ENCODE measurements at regions not wholly inside any gene's neighbourhood (a gene's known extent, or its start where the extent isn't known, plus 50 kb on each side); places are given as distances from the start of the nearest gene placed in this dataset.

- Histone ChIP-seq H3K4me3 (ENCODE audit: low read depth, low read length) (no peak overlapping the region), H3K9ac (ENCODE audit: low read length) (no peak overlapping the region), H3K4me1 (ENCODE audit: control insufficient read depth, insufficient read depth, low read length) (peaks cover 9% of the 10 kb centered on the region), H3K9me3 (ENCODE audit: control insufficient read depth, insufficient read depth, low read depth, low read length) (no peaks in the 10 kb centered on the region), H3K27me3 (ENCODE audit: control insufficient read depth, insufficient read depth, low read length) (no peaks in the 10 kb centered on the region; the same call in 1 of the 2 replicates), H3K27ac (ENCODE audit: low read depth, low read length) (no peak overlapping the region), H3K36me3 (ENCODE audit: control insufficient read depth, insufficient read depth, low read length) (no peaks in the 10 kb centered on the region)
Measured at GRCh38 chrX:134747006-134747405, 50.0 kb downstream of the PABIR2 start.

DNA sequence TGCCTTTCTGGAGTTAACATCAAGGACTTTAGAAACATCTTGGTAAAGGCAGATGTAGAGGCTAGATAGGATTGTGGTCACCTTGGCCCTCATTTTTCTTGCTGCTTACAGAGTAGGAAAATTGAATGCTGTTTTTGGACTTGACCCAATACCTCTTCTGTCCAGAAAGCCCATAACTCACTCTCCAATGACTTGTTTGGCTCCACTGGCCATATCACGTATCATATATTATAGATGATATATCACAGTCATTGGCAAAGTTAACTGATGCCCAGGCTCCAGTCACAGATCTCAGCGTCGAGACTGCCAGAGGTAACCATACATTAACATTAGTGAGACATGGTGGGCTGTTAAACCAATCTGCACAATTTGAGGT lies 50.6 kb downstream of the PABIR2 start:
- H3K4me1 ChIP-seq (ENCODE audit: control insufficient read depth, insufficient read depth, low read length) = peaks cover 9% of the 10 kb centered on the region
- H3K27ac ChIP-seq (ENCODE audit: low read depth, low read length) = no peak overlapping the region
- no peak overlapping the region for H3K4me3 ChIP-seq (ENCODE audit: low read depth, low read length)
- H3K36me3 ChIP-seq (ENCODE audit: control insufficient read depth, insufficient read depth, low read length) = no peaks in the 10 kb centered on the region
- no peaks in the 10 kb centered on the region; the same call in 1 of the 2 replicates for H3K27me3 ChIP-seq (ENCODE audit: control insufficient read depth, insufficient read depth, low read length)
- H3K9ac ChIP-seq (ENCODE audit: low read length) = no peak overlapping the region
- no peaks in the 10 kb centered on the region for H3K9me3 ChIP-seq (ENCODE audit: control insufficient read depth, insufficient read depth, low read depth, low read length)

- no peak overlapping the region for H3K9ac ChIP-seq (ENCODE audit: low read length)
Measured at GRCh38 chrX:134745636-134746409, 51.2 kb downstream of the PABIR2 start.

DNA sequence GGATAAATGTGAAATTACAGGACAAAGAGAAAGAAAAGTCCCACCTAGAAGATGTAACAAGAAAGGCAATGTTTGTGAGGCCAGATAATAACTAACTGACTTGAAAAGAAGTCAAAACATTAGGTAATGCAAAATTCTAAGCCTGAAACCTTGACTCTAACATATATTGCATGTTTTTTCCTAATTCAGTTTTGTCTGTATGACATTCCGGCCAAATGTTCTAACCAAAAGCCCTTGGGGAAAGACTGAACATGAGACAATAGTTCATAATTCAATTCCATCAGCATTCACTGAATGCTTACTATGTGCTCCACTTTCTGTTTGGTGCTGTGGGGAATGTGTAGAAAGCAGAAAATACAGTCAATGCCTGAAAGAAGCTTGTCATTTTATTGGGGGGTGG lies 53.9 kb downstream of the PABIR2 start:
- H3K9me3 ChIP-seq (ENCODE audit: control insufficient read depth, insufficient read depth, low read depth, low read length) = peaks cover 4% of the 10 kb centered on the region; the same call in 1 of the 2 replicates
- H3K4me3 ChIP-seq (ENCODE audit: low read depth, low read length) = no peak overlapping the region
- no peak overlapping the region for H3K9ac ChIP-seq (ENCODE audit: low read length)
- no peak overlapping the region for H3K27ac ChIP-seq (ENCODE audit: low read depth, low read length)
- H3K36me3 ChIP-seq (ENCODE audit: control insufficient read depth, insufficient read depth, low read length) = no peaks in the 10 kb centered on the region
- H3K4me1 ChIP-seq (ENCODE audit: control insufficient read depth, insufficient read depth, low read length) = peaks cover 15% of the 10 kb centered on the region
- H3K27me3 ChIP-seq (ENCODE audit: control insufficient read depth, insufficient read depth, low read length) = no peaks in the 10 kb centered on the region; the same call in 1 of the 2 replicates

More at GRCh38 chrX:134745636-134746409, 51.2 kb downstream of the PABIR2 start:
- Histone ChIP-seq H3K4me3 (ENCODE audit: low read depth, low read length) (no peak overlapping the region), H3K4me1 (ENCODE audit: control insufficient read depth, insufficient read depth, low read length) (peaks cover 9% of the 10 kb centered on the region), H3K27ac (ENCODE audit: low read depth, low read length) (no peak overlapping the region), H3K27me3 (ENCODE audit: control insufficient read depth, insufficient read depth, low read length) (no peaks in the 10 kb centered on the region; the same call in 1 of the 2 replicates), H3K36me3 (ENCODE audit: control insufficient read depth, insufficient read depth, low read length) (no peaks in the 10 kb centered on the region), H3K9me3 (ENCODE audit: control insufficient read depth, insufficient read depth, low read depth, low read length) (no peaks in the 10 kb centered on the region)

DNA sequence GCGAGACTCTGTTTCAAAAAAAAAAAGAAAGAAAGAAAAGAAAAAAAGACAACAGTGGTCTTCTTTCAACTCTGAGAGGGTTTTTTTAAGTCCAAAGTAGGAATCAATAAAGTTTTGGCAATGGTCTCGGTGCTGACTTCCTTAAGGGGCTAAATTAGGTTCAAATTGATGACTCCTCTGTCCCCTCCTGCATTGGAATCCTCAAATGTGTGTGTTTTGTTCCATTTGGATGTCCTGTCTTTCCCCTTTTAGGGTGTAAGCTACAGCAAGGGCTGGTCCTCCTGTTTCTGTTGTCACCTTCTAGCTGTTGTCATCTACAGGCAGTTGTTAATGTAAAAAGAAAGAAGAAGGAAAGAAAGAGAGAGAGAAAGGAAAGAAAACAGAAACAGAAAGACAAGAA lies 54.4 kb downstream of the PABIR2 start:
- no peak overlapping the region for H3K4me3 ChIP-seq (ENCODE audit: low read depth, low read length)

GRCh38 chrX:134741746-134742145 lies 55.3 kb downstream of the PABIR2 start:
- Histone ChIP-seq H3K4me3 (ENCODE audit: low read depth, low read length) (no peak overlapping the region), H3K27ac (ENCODE audit: low read depth, low read length) (no peak overlapping the region), H3K9ac (ENCODE audit: low read length) (no peak overlapping the region), H3K27me3 (ENCODE audit: control insufficient read depth, insufficient read depth, low read length) (no peaks in the 10 kb centered on the region; the same call in 1 of the 2 replicates), H3K4me1 (ENCODE audit: control insufficient read depth, insufficient read depth, low read length) (peaks cover 5% of the 10 kb centered on the region; the same call in 1 of the 2 replicates), H3K9me3 (ENCODE audit: control insufficient read depth, insufficient read depth, low read depth, low read length) (peaks cover 4% of the 10 kb centered on the region; the same call in 1 of the 2 replicates), H3K36me3 (ENCODE audit: control insufficient read depth, insufficient read depth, low read length) (no peaks in the 10 kb centered on the region)

More for the DNA sequence above, 54.4 kb downstream of the PABIR2 start:
- peaks cover 4% of the 10 kb centered on the region; the same call in 1 of the 2 replicates for H3K9me3 ChIP-seq (ENCODE audit: control insufficient read depth, insufficient read depth, low read depth, low read length)
- H3K9ac ChIP-seq (ENCODE audit: low read length) = no peak overlapping the region
- peaks cover 13% of the 10 kb centered on the region for H3K4me1 ChIP-seq (ENCODE audit: control insufficient read depth, insufficient read depth, low read length)
- H3K27ac ChIP-seq (ENCODE audit: low read depth, low read length) = no peak overlapping the region
- no peaks in the 10 kb centered on the region for H3K36me3 ChIP-seq (ENCODE audit: control insufficient read depth, insufficient read depth, low read length)
- H3K27me3 ChIP-seq (ENCODE audit: control insufficient read depth, insufficient read depth, low read length) = no peaks in the 10 kb centered on the region; the same call in 1 of the 2 replicates

GRCh38 chrX:134738986-134739740 lies 57.8 kb downstream of the PABIR2 start:
- Histone ChIP-seq H3K27me3 (ENCODE audit: control insufficient read depth, insufficient read depth, low read length) (no peaks in the 10 kb centered on the region), H3K9ac (ENCODE audit: low read length) (no peak overlapping the region), H3K36me3 (ENCODE audit: control insufficient read depth, insufficient read depth, low read length) (no peaks in the 10 kb centered on the region), H3K4me1 (ENCODE audit: control insufficient read depth, insufficient read depth, low read length) (peaks cover 17% of the 10 kb centered on the region), H3K9me3 (ENCODE audit: control insufficient read depth, insufficient read depth, low read depth, low read length) (peaks cover 4% of the 10 kb centered on the region; the same call in 1 of the 2 replicates), H3K27ac (ENCODE audit: low read depth, low read length) (no peak overlapping the region), H3K4me3 (ENCODE audit: low read depth, low read length) (no peak overlapping the region)

GRCh38 chrX:134738445-134738844 lies 58.6 kb downstream of the PABIR2 start:
- Histone ChIP-seq H3K27ac (ENCODE audit: low read depth, low read length) (no peak overlapping the region), H3K36me3 (ENCODE audit: control insufficient read depth, insufficient read depth, low read length) (no peaks in the 10 kb centered on the region), H3K9me3 (ENCODE audit: control insufficient read depth, insufficient read depth, low read depth, low read length) (peaks cover 4% of the 10 kb centered on the region; the same call in 1 of the 2 replicates), H3K27me3 (ENCODE audit: control insufficient read depth, insufficient read depth, low read length) (no peaks in the 10 kb centered on the region), H3K9ac (ENCODE audit: low read length) (no peak overlapping the region), H3K4me3 (ENCODE audit: low read depth, low read length) (no peak overlapping the region), H3K4me1 (ENCODE audit: control insufficient read depth, insufficient read depth, low read length) (peaks cover 20% of the 10 kb centered on the region)

- H3K36me3 ChIP-seq (ENCODE audit: control insufficient read depth, insufficient read depth, low read length) = no peaks in the 10 kb centered on the region
- H3K27me3 ChIP-seq (ENCODE audit: control insufficient read depth, insufficient read depth, low read length) = no peaks in the 10 kb centered on the region
- H3K4me1 ChIP-seq (ENCODE audit: control insufficient read depth, insufficient read depth, low read length) = peaks cover 20% of the 10 kb centered on the region
- H3K9ac ChIP-seq (ENCODE audit: low read length) = no peak overlapping the region
- no peak overlapping the region for H3K4me3 ChIP-seq (ENCODE audit: low read depth, low read length)
- peaks cover 4% of the 10 kb centered on the region; the same call in 1 of the 2 replicates for H3K9me3 ChIP-seq (ENCODE audit: control insufficient read depth, insufficient read depth, low read depth, low read length)
- H3K27ac ChIP-seq (ENCODE audit: low read depth, low read length) = no peak overlapping the region
Measured at GRCh38 chrX:134737721-134738369, 59.2 kb downstream of the PABIR2 start.

- H3K9ac ChIP-seq (ENCODE audit: low read length) = no peak overlapping the region
- peaks cover 20% of the 10 kb centered on the region for H3K4me1 ChIP-seq (ENCODE audit: control insufficient read depth, insufficient read depth, low read length)
- no peaks in the 10 kb centered on the region for H3K36me3 ChIP-seq (ENCODE audit: control insufficient read depth, insufficient read depth, low read length)
- no peak overlapping the region for H3K4me3 ChIP-seq (ENCODE audit: low read depth, low read length)
- peaks cover 4% of the 10 kb centered on the region; the same call in 1 of the 2 replicates for H3K9me3 ChIP-seq (ENCODE audit: control insufficient read depth, insufficient read depth, low read depth, low read length)
- H3K27me3 ChIP-seq (ENCODE audit: control insufficient read depth, insufficient read depth, low read length) = no peaks in the 10 kb centered on the region
- H3K27ac ChIP-seq (ENCODE audit: low read depth, low read length) = no peak overlapping the region
Measured at GRCh38 chrX:134737061-134737460, 59.9 kb downstream of the PABIR2 start.
